Embryonic facial prominence (tissue), 1 donor: ENCODE measurements at regions not wholly inside any gene's neighbourhood (a gene's known extent, or its start where the extent isn't known, plus 50 kb on each side); places are given as distances from the start of the nearest gene placed in this dataset.
"Not testable (repeated sequence)": the region's sequence is repeated elsewhere in the genome, so short reads cannot be mapped to it uniquely, and the experiment has no call there.

Experiments used
- DNase-seq: peaks from one replicate; pipeline ENCODE4 v3.0.0-alpha.2; 2016; ENCODE audit errors: extremely low spot score

DNA sequence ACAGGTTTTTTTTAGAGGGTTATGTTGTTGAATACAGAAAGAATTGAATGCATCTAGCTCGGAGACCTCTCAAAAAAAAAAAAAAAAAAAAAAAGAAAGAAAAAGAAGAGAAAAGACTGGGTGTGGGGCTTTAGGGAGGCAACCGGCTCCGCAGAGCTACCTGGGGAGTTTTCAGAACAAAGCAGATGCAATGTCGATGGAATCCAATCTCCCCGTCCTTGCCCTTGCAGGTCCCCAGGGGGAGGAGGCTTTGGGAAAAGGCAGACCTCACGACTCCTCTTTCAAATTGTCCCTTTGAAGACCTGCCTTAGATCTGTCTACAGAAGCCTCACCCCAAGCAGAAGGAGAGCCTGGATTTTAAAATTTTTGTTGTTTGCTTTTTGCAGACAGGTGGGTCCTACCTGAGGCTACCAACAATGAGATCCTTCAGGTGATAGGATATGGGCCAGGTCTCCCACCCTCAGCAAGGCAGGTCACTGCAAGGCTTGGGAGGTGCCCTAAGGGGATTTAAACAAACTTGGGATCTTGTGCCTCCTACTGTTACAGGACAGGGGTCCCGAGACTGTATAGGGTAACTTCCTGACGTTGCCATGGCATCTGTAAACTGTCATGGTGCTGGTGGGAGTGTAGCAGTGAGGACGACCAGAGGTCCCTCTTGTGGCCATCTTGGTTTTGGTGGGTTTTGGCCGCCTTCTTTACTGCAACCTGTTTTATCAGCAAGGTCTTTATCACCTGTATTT is 75.2 kb upstream of the PRKX start:
- DNase-seq = no peak

DNA sequence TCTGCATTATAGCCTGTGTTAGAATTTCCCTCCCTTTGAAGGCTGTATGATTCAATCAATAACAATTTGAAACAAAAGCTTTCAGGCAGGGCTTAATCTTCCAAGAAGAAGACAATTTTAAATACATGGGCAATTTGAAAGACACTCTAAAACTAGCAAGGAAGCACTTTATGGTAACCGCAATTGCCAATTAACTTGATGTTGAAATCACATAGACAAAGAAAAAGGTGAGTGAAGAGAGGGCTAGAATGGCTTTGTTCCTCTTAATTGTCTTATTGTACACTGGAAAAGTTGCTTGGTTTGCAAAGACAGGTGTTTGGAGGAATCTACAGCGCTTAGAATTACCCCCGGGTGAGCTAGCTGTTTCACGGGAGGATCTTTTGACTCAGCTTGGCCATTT is 74.4 kb upstream of the PRKX start:
- no peak for DNase-seq

DNA sequence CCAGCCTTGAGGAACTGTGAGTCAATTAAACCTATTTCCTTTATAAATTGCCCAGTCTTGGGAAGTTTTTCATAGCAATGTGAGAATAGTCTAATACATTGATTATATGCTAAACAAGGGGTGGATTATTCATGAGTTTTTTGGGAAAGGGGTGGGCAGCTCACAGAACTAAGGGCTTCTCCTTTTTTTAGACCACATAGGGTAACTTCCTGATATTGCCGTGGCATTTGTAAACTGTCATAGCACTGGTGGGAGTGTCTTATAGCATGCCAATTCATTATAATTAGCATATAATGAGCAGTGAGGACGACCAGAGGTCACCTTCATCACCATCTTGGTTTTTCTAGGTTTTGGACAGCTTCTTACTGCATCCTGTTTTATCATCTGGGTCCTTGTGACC is 72.4 kb upstream of the PRKX start:
- not testable (repeated sequence) for DNase-seq

DNA sequence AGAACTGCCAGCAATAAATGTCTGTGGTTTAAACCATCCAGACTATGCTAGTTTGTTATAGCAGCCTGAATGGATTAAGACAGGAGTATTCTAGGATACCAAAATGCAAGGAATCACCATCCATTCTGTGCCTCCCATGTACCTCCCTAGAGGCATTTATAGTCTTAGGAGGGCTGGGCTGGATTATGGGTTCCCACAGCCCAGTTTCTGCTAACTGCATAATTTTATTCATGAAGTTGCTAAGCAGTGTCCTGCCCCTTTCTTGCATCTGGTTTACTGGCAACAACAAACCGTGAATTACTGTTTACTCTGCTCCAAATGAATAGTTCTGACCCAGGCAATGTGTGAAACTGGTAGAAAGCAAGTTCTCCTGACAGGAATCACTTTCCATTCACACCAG is 67.1 kb upstream of the PRKX start:
- no peak for DNase-seq

DNA sequence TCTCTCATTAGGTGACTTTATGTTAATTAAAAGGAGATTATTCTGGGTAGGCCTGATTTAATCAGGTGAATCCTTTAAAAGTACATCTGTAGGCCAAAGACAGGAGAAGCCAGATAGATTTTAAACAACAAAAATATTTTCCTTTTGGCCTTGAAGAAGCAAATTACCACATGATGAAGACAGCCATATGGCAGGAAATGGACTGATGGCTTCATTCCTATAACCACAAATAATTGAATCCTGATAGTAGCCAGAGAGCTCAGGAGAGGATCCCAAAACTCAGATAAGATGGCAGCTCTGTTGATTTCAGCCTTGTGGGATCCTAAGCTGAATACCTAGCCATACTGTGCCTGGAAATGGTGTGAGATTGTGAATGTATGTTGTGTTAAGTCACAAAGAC is 66.1 kb upstream of the PRKX start:
- no peak for DNase-seq

DNA sequence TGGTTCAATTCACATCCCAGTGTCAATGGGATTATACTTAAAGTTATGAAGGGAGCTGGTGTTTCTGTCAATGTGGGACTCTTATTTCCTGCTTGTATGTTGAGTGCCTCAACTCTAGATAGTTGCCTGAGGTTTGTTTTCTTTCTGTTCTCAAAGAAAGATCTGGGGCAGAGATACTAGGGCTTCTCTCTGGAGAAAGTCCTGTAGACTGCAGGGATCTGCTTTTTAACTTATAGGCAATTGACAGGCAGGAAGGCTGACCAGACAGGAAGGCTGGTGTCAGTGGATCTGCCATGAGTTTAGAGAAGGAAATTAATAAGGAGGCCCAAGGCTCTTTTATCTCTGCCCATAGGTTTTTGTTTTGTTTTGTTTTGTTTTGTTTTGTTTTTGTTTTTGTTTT is 64.0 kb upstream of the PRKX start:
- DNase-seq = no peak

DNA sequence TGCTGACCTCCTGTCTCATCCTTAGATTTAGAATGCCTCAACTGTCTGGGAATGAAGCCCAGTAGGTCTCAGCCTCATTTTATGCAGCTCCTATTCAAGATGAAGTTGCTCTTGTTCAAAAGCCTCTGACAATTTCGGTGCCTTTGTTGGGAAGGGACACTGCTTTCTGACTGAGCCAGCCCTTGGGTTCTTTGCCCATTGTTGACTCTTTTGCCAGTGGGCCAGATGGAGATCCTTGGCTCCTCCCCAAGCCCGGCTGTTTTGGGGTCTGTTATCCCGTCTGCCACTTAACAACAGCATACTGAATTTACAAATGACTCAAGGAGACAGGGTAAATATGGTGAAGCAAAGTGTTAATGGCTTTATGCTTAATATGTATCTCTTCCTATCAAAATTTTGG is 58.3 kb upstream of the PRKX start:
- no peak for DNase-seq

DNA sequence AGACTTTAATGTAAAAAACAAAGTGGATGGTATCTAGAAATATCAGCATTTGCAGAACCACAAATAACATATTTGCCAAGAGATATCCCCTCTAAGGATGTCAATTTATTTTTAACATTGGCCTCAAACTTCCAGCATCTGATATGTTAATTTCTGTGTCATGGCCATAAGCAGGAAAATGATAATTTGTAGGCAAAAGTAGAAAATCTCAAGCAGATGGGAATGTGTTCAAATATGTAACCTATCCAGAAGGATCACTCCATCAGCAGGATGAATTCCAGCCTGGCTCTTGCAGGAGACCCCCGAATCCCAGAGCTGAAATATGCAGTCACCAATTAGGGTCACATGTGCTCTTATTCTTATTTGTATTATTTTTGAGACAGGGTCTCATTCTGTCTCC is 55.4 kb upstream of the PRKX start:
- no peak for DNase-seq
